ENCODE measurements at regions not wholly inside any gene's neighbourhood (a gene's known extent, or its start where the extent isn't known, plus 50 kb on each side); places are given as distances from the start of the nearest gene placed in this dataset.

DNA sequence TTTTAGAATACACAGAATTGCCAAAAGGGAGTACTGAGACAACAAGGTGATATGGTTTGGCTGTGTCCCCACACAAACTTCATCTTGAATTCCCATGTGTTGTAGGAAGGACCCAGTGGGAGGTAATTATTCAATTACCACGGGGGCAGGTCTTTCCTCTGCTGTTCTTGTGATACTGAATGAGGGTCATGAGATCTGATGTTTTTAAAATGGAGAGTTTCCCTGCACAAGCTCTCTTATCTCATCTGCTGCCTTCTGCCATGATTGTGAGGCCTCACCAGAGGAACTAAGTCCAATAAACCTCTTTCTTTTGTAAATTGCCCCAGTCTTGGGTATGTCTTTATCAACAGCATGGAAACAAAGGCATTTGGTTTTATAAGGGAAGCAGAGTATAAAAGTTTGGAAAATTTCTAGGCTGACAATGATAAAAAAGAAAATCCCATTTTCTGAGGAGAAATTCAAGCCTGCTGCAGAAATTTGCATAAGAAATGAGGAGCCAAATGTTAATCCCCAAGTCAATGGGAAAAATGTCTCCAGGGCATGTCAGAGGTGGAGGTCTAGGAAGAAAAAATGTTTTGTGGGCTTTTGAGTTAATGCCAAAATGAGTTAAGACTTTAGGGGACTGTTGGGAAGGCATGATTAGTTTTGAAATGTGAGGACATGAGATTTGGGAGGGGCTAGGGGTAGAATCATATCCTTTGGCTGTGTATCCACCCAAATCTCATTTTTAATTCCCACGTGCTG, 130.5 kb upstream of the THRB start:
- CTCF ChIA-PET = interaction anchor here (1.7 kb wide), 1 partner anchor 55 kb away, joined by 4 read pairs; no protein-coding TSS in a partner anchor
- dilution Hi-C loops (cut with MboI; ENCODE audit: extremely low pct_ligation_motif_present, low sequenced_read_pairs) (no loop called here), intact Hi-C loops (cut with micrococcal nuclease) (no loop called here)
- Histone ChIP-seq H3K79me2 (ENCODE audit: control insufficient read depth, insufficient read depth, low read length) (no peaks in the 10 kb centered on the region), H3K9me1 (replicated peaks; ENCODE audit: control insufficient read depth, extremely low read depth, insufficient read depth, low read length) (no peaks in the 10 kb centered on the region), H2AFZ (ENCODE audit: low read depth, low read length) (no peak overlapping the region), H3K4me2 (ENCODE audit: insufficient read depth, low read length) (no peak overlapping the region), H3K27me3 (ENCODE audit: control insufficient read depth in 2 of 2, insufficient read depth in 2 of 2, low read length in 2 of 2) (no peaks in the 10 kb centered on the region), H4K20me1 (replicated peaks; ENCODE audit: control insufficient read depth, extremely low read depth, insufficient read depth, low read length) (no peaks in the 10 kb centered on the region), H3K36me3 (ENCODE audit: control insufficient read depth in 2 of 2, extremely low read depth in 1 of 2, insufficient read depth in 2 of 2, low read length in 2 of 2) (no peaks in the 10 kb centered on the region), H3K9ac (replicated peaks; ENCODE audit: extremely low read depth, insufficient read depth, low read length) (no peak overlapping the region), H3K27ac (ENCODE audit: insufficient read depth, low read depth, low read length) (no peak overlapping the region), H3K4me1 (ENCODE audit: control insufficient read depth, extremely low read depth, insufficient read depth, low read length) (peaks cover 2% of the 10 kb centered on the region), H3K4me3 (replicated peaks in 1 of 3; ENCODE audit: insufficient read depth in 1 of 3, low read depth in 1 of 3, low read length in 3 of 3) (no peak overlapping the region), H3K9me3 (replicated peaks; ENCODE audit: control insufficient read depth, insufficient read depth, low read length) (no peaks in the 10 kb centered on the region)
- FAIRE-seq (no peak), DNase-seq (ENCODE audit: low read depth, low spot score) (no peak)
- TF ChIP-seq, protein P1, sequence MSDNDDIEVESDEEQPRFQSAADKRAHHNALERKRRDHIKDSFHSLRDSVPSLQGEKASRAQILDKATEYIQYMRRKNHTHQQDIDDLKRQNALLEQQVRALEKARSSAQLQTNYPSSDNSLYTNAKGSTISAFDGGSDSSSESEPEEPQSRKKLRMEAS (IDR thresholded peaks at IDR 0.05; ENCODE audit: insufficient read depth, insufficient read length) = no peak
- POLR2A ChIA-PET = no interaction called here
- BruUV-seq (replicated peaks) = no TSS peak

DNA sequence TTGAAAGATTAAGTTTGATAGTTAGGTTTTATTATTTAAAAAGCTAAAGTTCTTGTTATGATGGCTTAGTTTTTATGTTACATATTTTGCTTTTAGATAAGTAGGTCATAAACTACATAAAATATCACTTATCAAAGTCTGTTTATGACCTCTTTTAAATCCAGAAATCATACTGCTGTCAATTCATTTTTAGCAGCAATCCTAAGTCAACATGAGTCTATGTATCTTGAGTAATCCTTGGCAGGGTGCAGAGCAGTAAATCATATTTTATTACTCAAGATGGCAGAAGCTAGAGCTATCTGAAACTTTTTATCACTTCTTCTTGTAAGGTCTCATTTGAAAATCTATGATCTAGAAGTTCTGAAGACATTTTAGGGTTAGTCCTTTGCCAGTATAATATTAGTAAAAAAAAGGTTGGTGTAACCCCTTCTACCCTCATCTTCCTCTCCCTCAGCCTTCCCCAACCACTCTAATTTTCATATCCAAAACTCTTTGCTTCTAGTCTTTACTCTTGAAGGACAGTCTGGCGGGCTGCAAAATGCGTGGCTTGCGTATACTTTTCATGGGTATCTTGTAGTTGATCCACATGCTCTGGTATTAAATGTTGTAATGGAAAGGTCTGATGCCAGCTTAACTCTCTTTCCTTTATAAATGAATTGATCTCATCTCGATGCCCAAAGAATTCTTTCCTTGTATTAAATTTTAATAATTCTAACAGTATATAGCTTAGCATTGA, 134.0 kb upstream of the THRB start:
- no peak for TF ChIP-seq EZH2 (IDR thresholded peaks at IDR 0.05; ENCODE audit: borderline replicate concordance, low read depth, low read length, severe bottlenecking)
- no peak for TF ChIP-seq GATA2 (IDR thresholded peaks at IDR 0.05; ENCODE audit: insufficient read depth, insufficient read length, low read depth, low read length)
- TF ChIP-seq, protein P2, sequence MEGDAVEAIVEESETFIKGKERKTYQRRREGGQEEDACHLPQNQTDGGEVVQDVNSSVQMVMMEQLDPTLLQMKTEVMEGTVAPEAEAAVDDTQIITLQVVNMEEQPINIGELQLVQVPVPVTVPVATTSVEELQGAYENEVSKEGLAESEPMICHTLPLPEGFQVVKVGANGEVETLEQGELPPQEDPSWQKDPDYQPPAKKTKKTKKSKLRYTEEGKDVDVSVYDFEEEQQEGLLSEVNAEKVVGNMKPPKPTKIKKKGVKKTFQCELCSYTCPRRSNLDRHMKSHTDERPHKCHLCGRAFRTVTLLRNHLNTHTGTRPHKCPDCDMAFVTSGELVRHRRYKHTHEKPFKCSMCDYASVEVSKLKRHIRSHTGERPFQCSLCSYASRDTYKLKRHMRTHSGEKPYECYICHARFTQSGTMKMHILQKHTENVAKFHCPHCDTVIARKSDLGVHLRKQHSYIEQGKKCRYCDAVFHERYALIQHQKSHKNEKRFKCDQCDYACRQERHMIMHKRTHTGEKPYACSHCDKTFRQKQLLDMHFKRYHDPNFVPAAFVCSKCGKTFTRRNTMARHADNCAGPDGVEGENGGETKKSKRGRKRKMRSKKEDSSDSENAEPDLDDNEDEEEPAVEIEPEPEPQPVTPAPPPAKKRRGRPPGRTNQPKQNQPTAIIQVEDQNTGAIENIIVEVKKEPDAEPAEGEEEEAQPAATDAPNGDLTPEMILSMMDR (IDR thresholded peaks at IDR 0.05; ENCODE audit: extremely low read depth in 1 of 2, insufficient read depth in 1 of 2, low read depth in 1 of 2, low read length in 2 of 2) = no peak
- no peak for TF ChIP-seq FOS (IDR thresholded peaks at IDR 0.05; ENCODE audit: borderline replicate concordance, insufficient read depth, low read length)
- TF ChIP-seq POLR2AphosphoS5 (IDR thresholded peaks at IDR 0.05; ENCODE audit: insufficient read depth, low read depth, low read length) = no peak
- TF ChIP-seq, protein P1 (IDR thresholded peaks at IDR 0.05; ENCODE audit: insufficient read depth, insufficient read length) = no peak
- TF ChIP-seq POLR2A (IDR thresholded peaks at IDR 0.05; ENCODE audit: low read depth, low read length) = no peak
- no peak for TF ChIP-seq JUN (IDR thresholded peaks at IDR 0.05; ENCODE audit: borderline replicate concordance, insufficient read depth, insufficient read length, low read depth)
- no peak for TF ChIP-seq MYC (IDR thresholded peaks at IDR 0.05; ENCODE audit: low read depth, low read length)
- intact Hi-C loops (cut with micrococcal nuclease) = no loop called here
- peaks cover 0 to 1% of the 10 kb centered on the region in 2 experiments for H3K27me3 ChIP-seq (ENCODE audit: control insufficient read depth in 2 of 2, insufficient read depth in 2 of 2, low read length in 2 of 2)
- no peak overlapping the region for H3K4me3 ChIP-seq (replicated peaks in 1 of 3; ENCODE audit: insufficient read depth in 1 of 3, low read depth in 1 of 3, low read length in 3 of 3)
- no peaks in the 10 kb centered on the region for H3K36me3 ChIP-seq (ENCODE audit: control insufficient read depth in 2 of 2, extremely low read depth in 1 of 2, insufficient read depth in 2 of 2, low read length in 2 of 2)
- H3K9me1 ChIP-seq (replicated peaks; ENCODE audit: control insufficient read depth, extremely low read depth, insufficient read depth, low read length) = no peaks in the 10 kb centered on the region
- ChIA-PET POLR2A (no interaction called here), CTCF (interaction anchor here (1.6 to 1.7 kb wide), 2 partner anchors 10 to 364 kb away, joined by 6 to 10 read pairs; no protein-coding TSS in a partner anchor)
- H3K9me3 ChIP-seq (replicated peaks; ENCODE audit: control insufficient read depth, insufficient read depth, low read length) = no peaks in the 10 kb centered on the region
- no peak overlapping the region for H3K4me2 ChIP-seq (ENCODE audit: insufficient read depth, low read length)
- no TSS peak for BruUV-seq (replicated peaks)
- dilution Hi-C loops (cut with MboI; ENCODE audit: extremely low pct_ligation_motif_present, low sequenced_read_pairs) = no loop called here
- no peak overlapping the region for H3K9ac ChIP-seq (replicated peaks; ENCODE audit: extremely low read depth, insufficient read depth, low read length)
- no peaks in the 10 kb centered on the region for H3K4me1 ChIP-seq (ENCODE audit: control insufficient read depth, extremely low read depth, insufficient read depth, low read length)
- no peaks in the 10 kb centered on the region for H4K20me1 ChIP-seq (replicated peaks; ENCODE audit: control insufficient read depth, extremely low read depth, insufficient read depth, low read length)
- H3K79me2 ChIP-seq (ENCODE audit: control insufficient read depth, insufficient read depth, low read length) = no peaks in the 10 kb centered on the region
- H2AFZ ChIP-seq (ENCODE audit: low read depth, low read length) = no peak overlapping the region
- FAIRE-seq (no peak), DNase-seq (ENCODE audit: low read depth, low spot score) (no peak)
- no peak overlapping the region for H3K27ac ChIP-seq (ENCODE audit: insufficient read depth, low read depth, low read length)

Measured in endothelial cell of umbilical vein (primary cell).